Panc1 (cell line): ENCODE measurements at regions not wholly inside any gene's neighbourhood (a gene's known extent, or its start where the extent isn't known, plus 50 kb on each side); places are given as distances from the start of the nearest gene placed in this dataset.

Experiments used
- ATAC-seq: fragments of 200-7000 bp; cut with Tn5 transposase; 2 replicates; pipeline ENCODE4 v1.9.1; 2020; ENCODE audit warnings: mild to moderate bottlenecking, moderate library complexity
- BruUV-seq: library from RNA; stranded (reverse); fragments of 400-500 nt; replicated peaks from 2 replicates; lab custom pipeline; 2021; lab: Mats Ljungman, UMichigan
- CTCF ChIA-PET: fragments of 300-600 bp; sonication (Branson Sonifier 250); formaldehyde crosslinking; loops from one replicate; lab custom pipeline; 2022; ENCODE audit warnings: antibody characterized with exemption; lab: Charles Lee
- POLR2A ChIA-PET: fragments of 300-600 bp; sonication (Branson Sonifier 250); formaldehyde crosslinking; loops from one replicate; lab custom pipeline; 2022; ENCODE audit warnings: antibody characterized with exemption; lab: Charles Lee
- DNase-seq: peaks from one replicate; pipeline ENCODE4 v3.0.0-alpha.2; 2010; ENCODE audit warnings: low read depth, low spot score
- H3K27ac ChIP-seq: 2 replicates; pipeline ENCODE4 v1.5.1; 2011; ENCODE audit warnings: mild to moderate bottlenecking, low read length, inconsistent platforms
- H3K27me3 ChIP-seq: fragments of 200-500 bp; sonication (Bioruptor generic); 2 replicates; pipeline ENCODE4 v1.6.0; 2014; ENCODE audit warnings: low read length, inconsistent platforms; ENCODE audit not compliant: control insufficient read depth, insufficient read depth
- H3K36me3 ChIP-seq: fragments of 200-500 bp; sonication (Bioruptor generic); 2 replicates; pipeline ENCODE4 v1.5.1; 2014; ENCODE audit warnings: inconsistent platforms, mild to moderate bottlenecking, low read length, moderate library complexity; ENCODE audit not compliant: control insufficient read depth, insufficient read depth
- H3K4me1 ChIP-seq: 2 replicates; pipeline ENCODE4 v1.5.1; 2011; ENCODE audit warnings: inconsistent platforms, mild to moderate bottlenecking, low read length, moderate library complexity; ENCODE audit not compliant: control insufficient read depth, insufficient read depth
- H3K4me3 ChIP-seq, 2 experiments: 2 replicates each; pipeline ENCODE4 v1.5.1; 2011 to 2012; ENCODE audit warnings: low read depth in 2 of 2, low read length in 2 of 2, mild to moderate bottlenecking in 2 of 2, inconsistent platforms in 1 of 2, moderate library complexity in 1 of 2
- H3K9me3 ChIP-seq: fragments of 200-500 bp; sonication (Bioruptor generic); 2 replicates; pipeline ENCODE4 v1.5.1; 2014; ENCODE audit warnings: low read depth, mild to moderate bottlenecking, inconsistent platforms, low read length, moderate library complexity; ENCODE audit not compliant: control insufficient read depth, insufficient read depth
- POLR2AphosphoS5 ChIP-seq: IDR thresholded peaks from 2 replicates; pipeline ENCODE4 v1.6.1; 2012; ENCODE audit warnings: mild to moderate bottlenecking, low read depth, low read length, moderate library complexity
- SIN3A ChIP-seq: IDR thresholded peaks from 2 replicates; pipeline ENCODE4 v1.6.1; 2012; ENCODE audit warnings: low read depth, mild to moderate bottlenecking, low read length, moderate library complexity, borderline replicate concordance; ENCODE audit not compliant: insufficient read depth
- TCF7L2 ChIP-seq: IDR thresholded peaks from 2 replicates; pipeline ENCODE4 v1.6.1; 2011; ENCODE audit warnings: mild to moderate bottlenecking, low read depth, low read length, inconsistent platforms
- in situ Hi-C: cut with HindIII; loops from 2 replicates; pipeline ENCODE4 v1.10.0; 2016; ENCODE audit warnings: low sequenced_read_pairs, low pct_unique_long_range_greater_than_20kb
- intact Hi-C: fragments of 100-400 bp; cut with micrococcal nuclease; formaldehyde crosslinking; loops from one replicate; pipeline ENCODE4 v1.10.0; 2022; ENCODE audit not compliant: unreplicated experiment
- TF ChIP-seq, protein P1 (sequence below): fragments of 450-650 bp; IDR thresholded peaks from 2 replicates; pipeline ENCODE4 v1.5.1; 2017; ENCODE audit warnings: mild to moderate bottlenecking
- TF ChIP-seq, protein P2 (sequence below), 2 experiments: IDR thresholded peaks; 2 replicates each; pipeline ENCODE4 v1.6.1; 2011 to 2012; ENCODE audit warnings: low read depth in 2 of 2, control low read depth in 1 of 2, low read length in 1 of 2, mild to moderate bottlenecking in 1 of 2, moderate library complexity in 1 of 2; ENCODE audit not compliant: insufficient read depth in 1 of 2

- TF ChIP-seq SIN3A (no peak), TCF7L2 (no peak), POLR2AphosphoS5 (no peak)
- TF ChIP-seq, protein P1, sequence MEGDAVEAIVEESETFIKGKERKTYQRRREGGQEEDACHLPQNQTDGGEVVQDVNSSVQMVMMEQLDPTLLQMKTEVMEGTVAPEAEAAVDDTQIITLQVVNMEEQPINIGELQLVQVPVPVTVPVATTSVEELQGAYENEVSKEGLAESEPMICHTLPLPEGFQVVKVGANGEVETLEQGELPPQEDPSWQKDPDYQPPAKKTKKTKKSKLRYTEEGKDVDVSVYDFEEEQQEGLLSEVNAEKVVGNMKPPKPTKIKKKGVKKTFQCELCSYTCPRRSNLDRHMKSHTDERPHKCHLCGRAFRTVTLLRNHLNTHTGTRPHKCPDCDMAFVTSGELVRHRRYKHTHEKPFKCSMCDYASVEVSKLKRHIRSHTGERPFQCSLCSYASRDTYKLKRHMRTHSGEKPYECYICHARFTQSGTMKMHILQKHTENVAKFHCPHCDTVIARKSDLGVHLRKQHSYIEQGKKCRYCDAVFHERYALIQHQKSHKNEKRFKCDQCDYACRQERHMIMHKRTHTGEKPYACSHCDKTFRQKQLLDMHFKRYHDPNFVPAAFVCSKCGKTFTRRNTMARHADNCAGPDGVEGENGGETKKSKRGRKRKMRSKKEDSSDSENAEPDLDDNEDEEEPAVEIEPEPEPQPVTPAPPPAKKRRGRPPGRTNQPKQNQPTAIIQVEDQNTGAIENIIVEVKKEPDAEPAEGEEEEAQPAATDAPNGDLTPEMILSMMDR = no peak
- TF ChIP-seq, protein P2, sequence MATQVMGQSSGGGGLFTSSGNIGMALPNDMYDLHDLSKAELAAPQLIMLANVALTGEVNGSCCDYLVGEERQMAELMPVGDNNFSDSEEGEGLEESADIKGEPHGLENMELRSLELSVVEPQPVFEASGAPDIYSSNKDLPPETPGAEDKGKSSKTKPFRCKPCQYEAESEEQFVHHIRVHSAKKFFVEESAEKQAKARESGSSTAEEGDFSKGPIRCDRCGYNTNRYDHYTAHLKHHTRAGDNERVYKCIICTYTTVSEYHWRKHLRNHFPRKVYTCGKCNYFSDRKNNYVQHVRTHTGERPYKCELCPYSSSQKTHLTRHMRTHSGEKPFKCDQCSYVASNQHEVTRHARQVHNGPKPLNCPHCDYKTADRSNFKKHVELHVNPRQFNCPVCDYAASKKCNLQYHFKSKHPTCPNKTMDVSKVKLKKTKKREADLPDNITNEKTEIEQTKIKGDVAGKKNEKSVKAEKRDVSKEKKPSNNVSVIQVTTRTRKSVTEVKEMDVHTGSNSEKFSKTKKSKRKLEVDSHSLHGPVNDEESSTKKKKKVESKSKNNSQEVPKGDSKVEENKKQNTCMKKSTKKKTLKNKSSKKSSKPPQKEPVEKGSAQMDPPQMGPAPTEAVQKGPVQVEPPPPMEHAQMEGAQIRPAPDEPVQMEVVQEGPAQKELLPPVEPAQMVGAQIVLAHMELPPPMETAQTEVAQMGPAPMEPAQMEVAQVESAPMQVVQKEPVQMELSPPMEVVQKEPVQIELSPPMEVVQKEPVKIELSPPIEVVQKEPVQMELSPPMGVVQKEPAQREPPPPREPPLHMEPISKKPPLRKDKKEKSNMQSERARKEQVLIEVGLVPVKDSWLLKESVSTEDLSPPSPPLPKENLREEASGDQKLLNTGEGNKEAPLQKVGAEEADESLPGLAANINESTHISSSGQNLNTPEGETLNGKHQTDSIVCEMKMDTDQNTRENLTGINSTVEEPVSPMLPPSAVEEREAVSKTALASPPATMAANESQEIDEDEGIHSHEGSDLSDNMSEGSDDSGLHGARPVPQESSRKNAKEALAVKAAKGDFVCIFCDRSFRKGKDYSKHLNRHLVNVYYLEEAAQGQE (IDR thresholded peaks at IDR 0.05; ENCODE audit: insufficient read depth in 1 of 2, low read depth in 2 of 2, low read length in 1 of 2) = no peak
- Histone ChIP-seq H3K4me1 (no peaks in the 10 kb centered on the region), H3K9me3 (no peaks in the 10 kb centered on the region), H3K4me3 (no peak overlapping the region), H3K27ac (no peak overlapping the region), H3K36me3 (no peaks in the 10 kb centered on the region), H3K27me3 (no peaks in the 10 kb centered on the region)
- in situ Hi-C loops = no loop called here
- intact Hi-C loops = no loop called here
- ChIA-PET CTCF (no interaction called here), POLR2A (no interaction called here)
- DNase-seq = no peak
- BruUV-seq = no TSS peak
- ATAC-seq = no peak
These were observed 139.4 kb upstream of the CNTN1 start for GRCh38 chr12:40552868-40553267.

DNA sequence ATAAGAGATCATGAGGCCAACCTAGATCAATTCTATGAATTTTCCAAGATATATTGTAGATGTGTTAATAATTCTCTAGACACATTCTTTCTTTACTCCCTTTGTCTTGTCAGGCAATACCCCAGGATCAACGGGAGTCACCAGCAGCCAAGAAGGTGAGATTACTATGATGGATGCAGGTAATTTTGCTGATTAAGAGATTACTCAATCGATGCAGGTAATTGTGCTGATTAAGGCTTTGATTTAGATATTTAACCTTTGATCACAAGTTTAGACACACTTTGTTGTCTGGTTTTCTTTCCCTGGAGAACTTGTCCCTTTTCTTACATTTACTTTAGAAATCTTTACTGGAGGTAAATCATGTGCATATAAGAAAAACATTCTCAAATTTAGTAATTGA is 134.3 kb upstream of the CNTN1 start:
- DNase-seq (no peak), ATAC-seq (no peak)
- POLR2A ChIA-PET = no interaction called here
- Histone ChIP-seq H3K27ac (no peak overlapping the region), H3K4me1 (no peaks in the 10 kb centered on the region), H3K36me3 (no peaks in the 10 kb centered on the region), H3K27me3 (no peaks in the 10 kb centered on the region), H3K9me3 (no peaks in the 10 kb centered on the region), H3K4me3 (no peak overlapping the region)
- BruUV-seq = no TSS peak
- TF ChIP-seq, protein P1 = no peak
- TF ChIP-seq, protein P2 (IDR thresholded peaks at IDR 0.05; ENCODE audit: insufficient read depth in 1 of 2, low read depth in 2 of 2, low read length in 1 of 2) = no peak
- TF ChIP-seq SIN3A (no peak), TCF7L2 (no peak), POLR2AphosphoS5 (no peak)
- intact Hi-C loops = no loop called here
- in situ Hi-C loops = no loop called here
- CTCF ChIA-PET = no interaction called here
